ENCODE measurements at regions not wholly inside any gene's neighbourhood (a gene's known extent, or its start where the extent isn't known, plus 50 kb on each side); places are given as distances from the start of the nearest gene placed in this dataset.
"Not testable (repeated sequence)": the region's sequence is repeated elsewhere in the genome, so short reads cannot be mapped to it uniquely, and the experiment has no call there.

DNA sequence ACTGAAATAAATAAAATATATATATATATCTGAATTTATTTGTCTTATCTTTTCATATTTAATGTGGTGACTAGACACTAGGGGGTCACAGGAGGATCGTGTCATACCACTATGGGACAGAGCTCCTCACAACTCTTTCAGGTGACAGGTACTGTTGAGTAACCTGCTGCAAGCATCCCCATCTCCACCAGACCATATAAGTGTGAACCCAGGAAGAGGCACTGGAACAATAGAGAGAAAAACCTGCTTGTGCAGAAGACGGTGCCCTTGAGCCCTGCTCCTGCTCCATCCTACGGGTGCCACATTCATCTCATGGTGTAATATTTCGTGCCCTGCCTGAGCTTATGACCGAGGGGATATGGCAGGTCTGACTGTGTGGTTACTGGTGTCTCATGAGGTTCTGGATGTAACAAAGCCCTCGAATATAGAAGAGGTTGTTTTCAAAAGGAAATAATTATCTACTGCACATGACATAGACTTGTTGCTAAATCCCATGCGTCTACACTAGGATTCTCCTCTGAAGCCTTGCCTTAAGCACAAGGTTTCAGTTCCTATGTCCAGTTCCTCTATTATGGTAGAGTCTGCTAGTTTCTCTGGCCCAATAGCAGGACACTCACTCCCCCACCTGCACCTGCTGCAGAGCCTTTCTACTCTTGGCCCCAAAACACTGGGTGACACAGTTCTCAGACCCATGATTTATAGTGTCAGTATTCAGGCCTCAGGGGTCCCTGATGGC is 70.4 kb downstream of the GGTLC2 start:
- peak in 1 of 10 donors; percentile 14 for DNase-seq
- intact Hi-C loops (cut with DNase I): no loop called here

DNA sequence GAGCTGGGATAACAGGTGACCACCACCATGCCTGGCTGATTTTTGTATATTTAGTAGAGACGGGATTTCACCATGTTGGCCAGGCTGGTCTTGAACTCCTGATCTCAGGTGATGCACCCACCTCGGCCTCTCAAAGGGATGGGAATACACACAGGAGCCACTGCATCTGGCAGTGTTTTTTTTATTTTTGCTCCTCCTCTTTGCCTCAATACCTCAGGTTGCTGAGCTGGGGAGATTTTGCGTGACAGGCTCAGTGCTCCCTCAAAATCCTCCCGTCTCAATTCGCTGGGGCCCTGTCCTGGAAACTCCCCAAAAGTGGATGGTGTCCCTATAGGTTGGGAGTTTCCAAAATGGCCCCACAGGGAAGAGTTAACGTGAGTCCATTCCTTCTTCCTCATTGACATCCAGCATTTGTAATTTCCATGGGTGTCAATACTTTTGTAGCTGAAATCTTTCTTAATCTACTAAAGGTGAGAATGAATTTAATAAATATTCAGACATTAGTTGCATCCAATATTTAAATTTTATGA is 71.8 kb downstream of the GGTLC2 start:
- intact Hi-C loops (cut with DNase I): no loop called here
- no peak for DNase-seq

DNA sequence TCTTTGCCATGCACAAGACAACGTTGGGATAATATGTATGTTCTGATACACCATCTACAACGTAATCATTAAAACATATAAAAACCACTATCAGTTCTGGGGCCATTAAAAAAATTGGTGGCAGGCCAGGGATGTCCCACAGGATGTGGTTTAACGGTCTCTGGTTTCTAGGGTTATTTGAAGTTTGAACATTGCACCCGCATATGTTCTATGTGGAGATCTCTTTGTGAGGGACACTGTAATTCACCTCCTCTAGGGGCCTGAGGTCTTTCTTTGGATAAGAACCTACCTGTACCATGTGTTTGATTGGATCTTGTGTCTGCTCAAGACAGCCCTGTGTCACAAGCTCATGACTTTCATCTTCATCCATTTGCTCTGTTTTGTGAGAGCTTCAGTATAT is 73.2 kb downstream of the GGTLC2 start:
- intact Hi-C loops (cut with DNase I): no loop called here
- DNase-seq: no peak

DNA sequence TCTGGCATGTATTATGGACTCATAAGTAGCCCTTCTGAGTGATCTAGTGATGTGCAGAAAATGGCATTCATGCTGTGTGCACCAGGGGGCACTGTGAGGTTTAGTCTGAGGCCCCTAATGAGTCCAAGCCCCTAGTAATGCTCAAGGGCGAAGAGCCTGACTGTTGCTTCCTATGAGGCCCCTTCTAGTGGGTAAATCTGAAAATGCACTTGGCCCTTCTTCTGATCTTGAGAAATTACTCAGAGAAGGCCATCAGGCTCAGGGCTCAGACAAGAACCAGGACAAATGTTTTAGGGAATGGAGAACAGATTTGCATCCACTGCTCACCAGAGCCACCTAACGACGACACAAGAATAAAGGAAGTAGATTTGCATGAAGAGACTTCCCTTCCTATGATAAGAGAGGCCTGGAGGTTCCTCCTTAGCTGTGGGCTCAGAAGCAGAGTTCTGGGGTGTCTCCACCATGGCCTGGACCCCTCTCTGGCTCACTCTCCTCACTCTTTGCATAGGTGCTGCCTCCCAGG is 75.8 kb downstream of the GGTLC2 start:
- intact Hi-C loops (cut with DNase I): no loop called here
- DNase-seq: no peak

DNA sequence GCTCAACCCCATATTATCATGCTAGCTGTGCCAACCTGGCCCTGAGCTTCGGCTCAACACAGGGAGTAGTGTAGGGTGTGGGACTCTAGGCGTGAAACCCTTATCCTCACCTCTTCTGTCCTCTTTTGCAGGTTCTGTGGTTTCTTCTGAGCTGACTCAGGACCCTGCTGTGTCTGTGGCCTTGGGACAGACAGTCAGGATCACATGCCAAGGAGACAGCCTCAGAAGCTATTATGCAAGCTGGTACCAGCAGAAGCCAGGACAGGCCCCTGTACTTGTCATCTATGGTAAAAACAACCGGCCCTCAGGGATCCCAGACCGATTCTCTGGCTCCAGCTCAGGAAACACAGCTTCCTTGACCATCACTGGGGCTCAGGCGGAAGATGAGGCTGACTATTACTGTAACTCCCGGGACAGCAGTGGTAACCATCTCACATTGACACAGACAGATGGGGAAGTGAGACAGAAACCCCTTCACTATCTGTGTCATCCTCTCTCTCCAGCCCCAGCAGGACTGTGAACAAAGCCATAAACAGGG is 76.4 kb downstream of the GGTLC2 start:
- DNase-seq: no peak

DNA sequence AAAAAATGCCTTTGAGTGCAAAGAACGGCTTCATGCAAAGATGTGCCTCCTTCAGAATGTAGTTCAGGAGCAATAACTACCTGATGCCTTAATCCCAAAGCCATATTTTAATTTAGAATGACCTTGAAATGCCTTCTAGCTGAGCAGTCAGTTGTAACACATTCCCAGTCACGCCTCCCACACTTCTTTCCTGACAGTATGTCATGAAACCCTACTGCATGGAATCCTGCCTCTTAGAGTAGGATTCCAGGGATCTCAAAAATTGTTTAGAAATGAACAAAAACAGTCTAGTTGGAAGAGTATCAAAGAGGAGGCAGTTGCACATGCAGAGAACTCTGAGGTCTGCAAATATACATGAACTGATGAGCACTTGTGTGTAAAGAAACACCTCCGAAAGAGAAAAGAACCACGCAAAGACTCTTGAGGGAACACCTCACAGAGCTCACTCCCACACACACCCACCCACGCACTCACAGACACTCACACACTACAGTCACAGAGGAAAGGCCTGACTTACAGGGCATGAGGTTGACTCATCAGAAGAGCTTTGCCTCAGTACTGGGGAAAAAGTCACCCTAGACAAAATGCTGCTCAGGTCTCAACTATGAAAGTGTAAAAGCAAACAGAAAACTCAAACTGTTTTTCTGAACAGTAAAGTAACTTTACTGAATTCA is 77.4 kb downstream of the GGTLC2 start:
- intact Hi-C loops (cut with DNase I): no loop called here
- no peak for DNase-seq

More for the DNA sequence above, 76.4 kb downstream of the GGTLC2 start:
- intact Hi-C loops (cut with DNase I): no loop called here

DNA sequence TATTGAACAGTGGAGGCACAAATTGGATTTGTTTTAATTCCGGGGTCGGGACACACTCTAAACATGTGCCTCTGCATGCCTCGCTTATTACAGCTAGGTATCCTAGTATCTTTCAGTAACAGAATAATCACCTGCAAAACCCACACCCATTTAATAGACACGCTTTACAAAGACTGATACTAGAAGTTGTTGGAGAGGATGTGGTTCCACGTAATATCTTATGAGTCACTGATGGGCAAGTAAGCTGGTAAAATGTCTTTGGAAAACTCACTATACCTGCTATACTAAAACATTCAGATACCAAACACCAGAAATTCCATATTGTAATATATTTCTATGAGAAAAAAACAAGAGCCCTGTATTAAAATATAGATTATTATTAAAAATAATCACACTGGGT is 84.0 kb downstream of the GGTLC2 start:
- no peak for DNase-seq
- intact Hi-C loops (cut with DNase I): no loop called here

DNA sequence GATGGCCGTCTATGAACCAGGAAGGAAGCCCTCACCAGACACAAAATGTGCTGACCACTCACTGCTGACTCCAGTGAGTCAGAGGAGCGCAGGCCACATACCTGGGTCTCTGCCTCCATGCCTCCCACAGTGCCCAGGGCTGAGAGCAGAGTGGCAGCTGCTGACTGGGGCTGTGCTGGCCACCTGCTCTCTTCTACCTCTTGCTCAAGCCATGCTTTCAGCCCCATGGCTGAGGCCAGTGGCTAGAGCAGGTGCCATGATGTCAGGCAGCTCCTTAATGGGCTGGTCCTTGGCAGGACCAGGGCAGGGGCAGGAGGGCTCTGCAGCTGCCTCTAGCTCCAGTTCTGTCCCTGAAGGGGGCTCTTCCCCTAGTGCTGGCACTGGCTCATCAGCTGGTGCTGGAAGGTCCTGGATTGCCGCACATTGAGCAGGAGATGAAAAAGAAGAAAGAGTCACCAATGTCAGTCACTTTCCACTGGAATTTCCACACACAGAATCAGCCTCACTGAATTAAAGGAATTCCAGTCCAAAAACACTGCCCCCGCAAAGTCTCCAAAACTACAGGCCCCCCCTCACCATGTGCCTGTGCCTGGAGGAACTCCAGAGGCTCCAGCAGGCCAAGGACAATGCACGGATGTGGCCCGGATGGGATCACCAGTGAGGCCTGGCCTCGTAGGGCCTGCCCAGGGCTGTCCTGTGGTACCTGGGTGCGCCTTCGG is 86.4 kb downstream of the GGTLC2 start:
- intact Hi-C loops (cut with DNase I): no loop called here
- DNase-seq: no peak

DNA sequence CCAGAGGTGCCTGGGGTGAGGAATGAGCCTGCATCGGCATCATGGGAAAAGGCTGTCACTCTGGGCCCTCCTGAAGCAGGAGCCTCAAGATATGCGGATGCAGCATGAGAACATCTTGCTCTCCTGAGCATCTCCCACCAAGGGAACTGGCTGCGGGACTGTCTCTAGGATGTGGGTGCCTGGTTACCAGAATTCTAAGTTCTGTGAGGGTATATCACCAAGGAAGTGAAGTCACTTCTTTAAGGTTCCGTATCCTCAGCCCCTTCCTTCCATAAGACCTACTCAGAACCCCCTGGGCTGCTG is 86.9 kb downstream of the GGTLC2 start:
- intact Hi-C loops (cut with DNase I): no loop called here

DNA sequence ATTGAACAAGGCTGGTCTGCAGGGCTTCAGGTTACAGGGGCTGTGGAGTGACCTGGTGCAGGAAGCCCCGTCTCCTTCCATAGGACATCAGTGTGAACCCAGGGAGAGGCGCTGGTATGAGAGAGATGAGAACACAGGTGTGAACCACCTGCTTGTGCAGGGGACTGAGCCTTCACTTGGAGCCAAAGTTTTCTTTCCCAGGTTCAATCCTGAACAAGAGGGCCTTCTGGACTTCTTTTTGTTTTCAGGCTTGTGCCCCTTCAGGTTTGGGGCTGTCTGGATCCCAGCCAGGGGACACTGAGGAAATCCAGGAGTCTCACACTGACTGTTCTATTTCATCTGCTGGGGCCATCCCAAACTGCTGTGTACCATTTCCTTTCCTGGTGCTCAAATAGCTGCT is 88.6 kb downstream of the GGTLC2 start:
- intact Hi-C loops (cut with DNase I); DNase-seq: not testable (repeated sequence)

More for the DNA sequence above, 86.9 kb downstream of the GGTLC2 start:
- DNase-seq: no peak

DNA sequence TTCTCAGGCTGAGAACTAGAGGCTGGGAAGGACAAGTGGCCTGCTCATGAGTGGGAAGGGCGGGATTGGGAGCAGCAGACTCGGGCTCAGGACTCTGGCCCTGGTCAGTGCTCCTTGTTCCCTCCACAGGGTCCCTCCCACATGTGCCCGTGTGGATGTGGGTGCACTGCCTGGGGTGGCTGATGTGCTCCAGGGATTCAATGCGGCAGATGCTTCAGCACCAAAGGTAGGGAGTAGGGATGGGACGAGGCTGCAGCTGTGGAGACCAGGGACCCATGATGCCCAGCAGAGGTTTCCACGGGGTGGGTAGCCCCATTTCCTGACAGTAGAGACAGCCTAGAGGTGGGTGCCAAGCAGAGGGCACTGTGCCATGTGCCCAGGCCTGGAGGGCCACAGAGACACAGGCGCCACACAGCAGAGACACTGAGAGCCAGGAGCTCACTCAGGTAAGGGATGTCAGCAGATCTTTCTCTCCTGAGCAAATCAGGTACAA is 89.5 kb downstream of the GGTLC2 start:
- intact Hi-C loops (cut with DNase I): no loop called here
- DNase-seq: no peak

DNA sequence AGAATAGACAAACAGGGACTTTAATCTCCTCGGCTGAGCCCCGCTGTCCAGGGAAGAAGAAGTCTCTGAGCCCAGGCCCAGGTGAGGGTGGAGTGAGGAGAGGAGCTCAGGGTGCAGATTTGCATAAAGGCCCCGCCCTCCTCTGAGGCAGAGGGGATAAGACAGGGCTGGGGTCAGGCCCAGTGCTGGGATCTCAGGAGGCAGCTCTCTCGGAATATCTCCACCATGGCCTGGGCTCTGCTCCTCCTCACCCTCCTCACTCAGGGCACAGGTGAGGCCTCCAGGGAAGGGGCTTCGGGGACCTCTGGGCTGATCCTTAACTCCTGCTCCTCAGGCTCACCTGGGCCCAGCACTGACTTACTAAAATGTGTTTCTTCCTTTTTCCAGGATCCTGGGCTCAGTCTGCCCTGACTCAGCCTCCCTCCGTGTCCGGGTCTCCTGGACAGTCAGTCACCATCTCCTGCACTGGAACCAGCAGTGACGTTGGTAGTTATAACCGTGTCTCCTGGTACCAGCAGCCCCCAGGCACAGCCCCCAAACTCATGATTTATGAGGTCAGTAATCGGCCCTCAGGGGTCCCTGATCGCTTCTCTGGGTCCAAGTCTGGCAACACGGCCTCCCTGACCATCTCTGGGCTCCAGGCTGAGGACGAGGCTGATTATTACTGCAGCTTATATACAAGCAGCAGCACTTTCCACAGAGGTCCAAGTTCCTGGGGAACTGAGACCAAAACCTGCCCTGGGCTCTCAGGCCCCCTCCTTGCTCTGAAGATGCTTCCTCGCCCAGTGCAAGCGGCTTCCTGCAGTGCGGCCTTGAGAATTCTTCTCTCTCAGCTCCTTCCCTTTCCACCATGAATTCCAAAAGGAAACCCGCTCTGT is 90.2 kb downstream of the GGTLC2 start:
- not testable (repeated sequence) for DNase-seq

DNA sequence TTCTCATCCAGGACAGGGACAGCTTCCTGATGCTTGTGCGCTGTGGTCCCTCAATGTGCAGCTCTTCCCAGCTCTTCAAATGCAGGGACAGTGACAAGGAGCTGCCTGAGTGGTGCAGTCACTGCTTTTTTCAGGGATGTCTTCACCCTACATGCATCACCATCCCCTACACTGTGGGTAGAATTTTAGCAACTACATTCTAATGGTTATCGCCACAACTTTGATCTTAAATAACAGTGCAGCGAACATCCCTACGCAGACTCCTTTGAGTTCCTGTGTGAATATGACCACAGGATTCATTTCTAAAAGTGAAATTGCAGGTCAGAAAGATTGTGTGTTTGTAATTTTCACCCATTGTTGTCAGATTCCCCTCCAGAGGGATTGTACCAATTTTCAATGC is 90.9 kb downstream of the GGTLC2 start:
- intact Hi-C loops (cut with DNase I); DNase-seq: not testable (repeated sequence)

More for the DNA sequence above, 90.2 kb downstream of the GGTLC2 start:
- intact Hi-C loops (cut with DNase I): not testable (repeated sequence)

DNA sequence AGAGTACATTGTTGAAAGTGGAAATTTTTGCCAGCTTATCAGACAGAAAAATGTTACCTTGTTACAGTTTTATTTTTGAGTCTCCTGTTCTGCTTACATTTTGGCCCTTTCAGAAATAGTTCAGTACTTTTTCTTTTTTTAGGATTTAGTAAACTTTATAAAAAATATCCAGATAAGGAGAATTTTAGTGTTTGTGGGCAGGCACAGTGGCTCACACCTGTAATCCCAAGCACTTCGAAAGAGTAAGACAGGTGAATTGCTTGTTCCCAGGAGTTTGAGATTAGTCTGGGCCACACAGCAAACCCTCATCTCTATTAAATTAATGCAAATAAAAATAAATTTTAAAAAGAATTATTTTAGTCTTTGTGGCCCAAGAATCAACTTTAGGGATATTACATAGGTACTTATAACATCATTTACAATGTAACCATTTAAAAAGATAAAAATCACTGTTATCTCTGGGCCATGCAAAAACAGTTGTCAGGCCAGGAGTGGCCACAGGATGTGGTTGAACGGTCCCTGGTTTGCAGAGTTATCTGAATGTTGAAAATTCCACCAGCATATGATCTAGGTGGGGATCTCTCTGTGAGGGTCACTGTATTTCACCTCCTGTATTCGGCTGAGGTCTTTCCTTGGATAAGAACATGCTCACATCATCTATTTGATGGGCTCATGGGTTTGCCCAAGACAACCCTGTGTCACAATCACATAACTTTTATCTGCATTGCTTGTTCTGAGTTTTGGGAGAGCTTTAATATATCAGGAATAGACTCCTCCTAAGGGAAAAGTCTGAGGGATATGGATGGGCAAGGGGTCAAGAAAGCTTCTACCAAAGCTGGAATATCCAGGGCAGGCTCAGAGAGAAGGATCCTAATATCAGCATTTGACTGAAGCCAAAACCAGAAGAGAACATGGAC is 91.5 kb downstream of the GGTLC2 start:
- intact Hi-C loops (cut with DNase I): no loop called here

DNA sequence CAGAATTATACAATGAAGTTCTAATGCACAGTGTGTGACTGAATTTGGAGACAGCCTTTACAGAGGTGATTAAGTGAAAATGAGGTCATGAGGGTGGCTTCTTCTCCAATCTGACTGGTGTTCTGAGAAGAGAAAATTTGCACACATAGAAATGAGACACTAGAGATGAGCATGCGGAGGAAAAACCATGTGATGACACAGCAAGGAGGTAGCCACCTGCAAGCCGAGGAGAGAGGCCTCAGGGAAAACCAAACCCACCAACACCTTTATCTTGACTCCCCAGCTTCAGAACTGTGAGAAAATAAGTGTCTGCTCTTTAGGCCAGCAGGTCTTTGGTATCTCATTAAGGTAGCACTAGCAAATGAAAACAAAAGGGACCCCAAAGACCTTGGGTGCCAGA is 93.2 kb downstream of the GGTLC2 start:
- intact Hi-C loops (cut with DNase I): no loop called here

More for the DNA sequence above, 91.5 kb downstream of the GGTLC2 start:
- no peak for DNase-seq

DNA sequence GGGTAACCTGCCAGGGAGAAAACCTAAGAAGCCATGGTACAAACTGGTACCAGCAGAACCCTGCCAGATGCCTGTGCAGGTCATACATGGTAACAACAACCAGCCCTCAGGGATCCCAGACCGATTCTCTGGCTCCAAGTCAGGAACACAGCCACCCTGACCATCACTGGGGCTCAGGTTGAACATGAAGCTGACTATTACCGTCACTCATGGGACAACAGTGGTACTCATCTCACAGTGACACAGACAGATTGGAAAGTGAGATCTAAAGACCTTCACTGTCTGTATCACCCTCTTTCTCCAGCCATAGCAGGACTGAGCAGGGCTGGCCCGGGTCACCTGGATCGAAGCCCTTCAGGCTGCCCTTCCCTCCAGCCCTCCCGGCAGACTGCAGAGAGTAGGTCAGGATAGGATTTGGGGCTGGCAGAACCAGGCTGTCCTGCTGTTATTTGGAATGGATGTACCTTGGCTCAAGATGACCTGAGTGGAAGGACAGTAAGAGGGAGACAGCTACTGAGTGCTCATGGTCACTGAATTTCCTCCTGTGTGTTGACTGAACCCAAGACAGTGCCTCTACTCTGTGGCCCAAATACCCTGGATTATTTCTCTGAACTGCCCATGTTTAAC is 94.7 kb downstream of the GGTLC2 start:
- intact Hi-C loops (cut with DNase I): no loop called here

More for the DNA sequence above, 93.2 kb downstream of the GGTLC2 start:
- DNase-seq: no peak

DNA sequence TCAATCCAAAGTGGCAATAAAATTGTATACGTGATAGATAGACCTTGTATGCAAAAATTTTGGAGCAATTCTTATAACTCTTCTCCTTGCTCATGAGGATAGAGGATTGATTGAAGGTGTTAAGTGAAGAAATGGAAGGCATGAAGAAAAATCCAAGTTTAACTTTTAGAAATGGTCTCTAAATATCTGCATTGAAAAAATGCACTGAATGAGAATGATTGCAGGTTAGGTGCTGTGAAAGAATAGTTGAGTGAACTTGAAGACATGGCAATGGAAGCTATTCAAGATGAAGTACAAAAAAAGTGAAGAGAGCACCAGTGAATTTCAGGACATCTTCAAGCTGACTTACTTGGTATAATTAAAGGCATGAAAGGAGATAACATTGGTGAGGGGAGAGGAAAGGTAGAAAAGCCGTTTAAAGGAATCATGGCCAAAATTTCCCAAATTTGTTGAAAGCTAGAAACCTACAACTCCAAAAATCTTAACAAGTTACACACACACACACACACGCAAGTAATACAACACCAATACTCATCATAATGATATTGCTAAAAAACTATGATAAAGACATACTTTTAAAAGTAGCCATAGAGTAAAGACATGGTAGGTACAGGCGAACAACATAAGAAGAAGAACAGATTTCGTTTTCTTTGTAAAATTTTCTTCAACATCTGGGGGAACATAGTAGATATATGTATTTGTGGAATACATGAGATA is 96.3 kb downstream of the GGTLC2 start:
- DNase-seq: no peak
- intact Hi-C loops (cut with DNase I): no loop called here

More for the DNA sequence above, 94.7 kb downstream of the GGTLC2 start:
- no peak for DNase-seq
